Mesendoderm (in vitro differentiated cells): ENCODE measurements at regions not wholly inside any gene's neighbourhood (a gene's known extent, or its start where the extent isn't known, plus 50 kb on each side); places are given as distances from the start of the nearest gene placed in this dataset.

ENCODE experiments used
- DNase-seq: peaks from one replicate; pipeline ENCODE4 v3.0.0; 2013
- H2AK5ac ChIP-seq: 2 replicates; pipeline ENCODE4 v1.6.1; 2013; ENCODE audit warnings: low read length, inconsistent platforms
- H2BK120ac ChIP-seq: 2 replicates; pipeline ENCODE4 v1.6.1; 2013; ENCODE audit warnings: low read depth, mild to moderate bottlenecking, low read length, moderate library complexity, mixed read lengths
- H2BK15ac ChIP-seq: replicated peaks from 2 replicates; pipeline ENCODE4 v1.6.1; 2013; ENCODE audit warnings: low read depth, mild to moderate bottlenecking, moderate library complexity
- H2BK5ac ChIP-seq: 2 replicates; pipeline ENCODE4 v1.6.1; 2013; ENCODE audit warnings: low read length, inconsistent platforms
- H3K18ac ChIP-seq: 2 replicates; pipeline ENCODE4 v1.6.1; 2013; ENCODE audit warnings: mild to moderate bottlenecking, low read length, mixed read lengths
- H3K23ac ChIP-seq: one replicate; pipeline ENCODE4 v1.6.1; 2013; ENCODE audit warnings: low read length
- H3K27ac ChIP-seq: 2 replicates; pipeline ENCODE4 v1.5.1; 2013; ENCODE audit warnings: low read depth, mild to moderate bottlenecking, inconsistent platforms, low read length, moderate library complexity
- H3K27me3 ChIP-seq: 2 replicates; pipeline ENCODE4 v1.6.1; 2013; ENCODE audit warnings: low read length, control low read depth, mild to moderate bottlenecking, inconsistent platforms; ENCODE audit not compliant: insufficient read depth, poor library complexity
- H3K36me3 ChIP-seq: 2 replicates; pipeline ENCODE4 v1.6.1; 2013; ENCODE audit warnings: low read length, inconsistent platforms; ENCODE audit not compliant: control insufficient read depth, insufficient read depth
- H3K4ac ChIP-seq: one replicate; pipeline ENCODE4 v1.6.1; 2013; ENCODE audit warnings: low read depth, mild to moderate bottlenecking, low read length, moderate library complexity
- H3K4me1 ChIP-seq: 2 replicates; pipeline ENCODE4 v1.6.1; 2013; ENCODE audit warnings: low read depth, low read length, inconsistent platforms; ENCODE audit not compliant: control insufficient read depth
- H3K4me2 ChIP-seq: 2 replicates; pipeline ENCODE4 v1.6.1; 2013; ENCODE audit warnings: low read length
- H3K4me3 ChIP-seq: 2 replicates; pipeline ENCODE4 v1.5.1; 2013; ENCODE audit warnings: mild to moderate bottlenecking, low read length
- H3K56ac ChIP-seq: one replicate; pipeline ENCODE4 v1.6.1; 2013; ENCODE audit warnings: low read length
- H3K79me1 ChIP-seq: 2 replicates; pipeline ENCODE4 v1.6.1; 2013; ENCODE audit warnings: low read length, inconsistent platforms
- H3K79me2 ChIP-seq: 2 replicates; pipeline ENCODE4 v1.6.1; 2013; ENCODE audit warnings: mild to moderate bottlenecking, low read length; ENCODE audit not compliant: control insufficient read depth, insufficient read depth
- H3K9ac ChIP-seq: 2 replicates; pipeline ENCODE4 v1.6.1; 2013; ENCODE audit warnings: low read length, inconsistent platforms
- H4K5ac ChIP-seq: one replicate; pipeline ENCODE4 v1.6.1; 2013; ENCODE audit warnings: low read length
- H4K8ac ChIP-seq: one replicate; pipeline ENCODE4 v1.6.1; 2013; ENCODE audit warnings: low read depth, mild to moderate bottlenecking, control low read depth, low read length, moderate library complexity
- WGBS: extraction: QIAGEN DNeasy Blood & Tissue Kit; methylation state at CpG from one replicate; pipeline ENCODE4 v1.1.7; 2013; ENCODE audit warnings: low lambda C conversion rate, missing lambda C conversion rate; ENCODE audit not compliant: insufficient coverage; ENCODE audit errors: extremely low coverage; 5-methylcytosine and 5-hydroxymethylcytosine counted together

DNA sequence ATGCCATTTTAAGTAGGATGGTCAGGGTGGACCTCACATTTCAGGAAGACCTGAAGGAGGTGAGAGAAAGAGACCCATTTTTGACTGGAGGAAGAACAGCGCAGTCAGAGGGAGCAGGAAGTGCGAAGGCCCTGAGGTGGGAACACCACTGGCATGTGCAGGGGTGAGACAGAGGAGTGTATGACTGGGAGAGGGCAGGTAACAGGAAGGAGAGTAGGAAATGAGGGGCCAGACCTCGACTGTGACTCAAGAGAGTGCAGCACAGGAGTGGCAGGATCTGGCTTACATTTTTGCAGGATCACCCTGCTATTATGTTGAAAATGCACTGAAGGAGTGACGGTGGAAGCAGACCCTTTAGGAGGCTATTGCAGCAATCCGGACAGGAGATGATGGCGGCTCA is 117.7 kb upstream of the CDYL start:
- H2BK120ac ChIP-seq = no peak overlapping the region

DNA sequence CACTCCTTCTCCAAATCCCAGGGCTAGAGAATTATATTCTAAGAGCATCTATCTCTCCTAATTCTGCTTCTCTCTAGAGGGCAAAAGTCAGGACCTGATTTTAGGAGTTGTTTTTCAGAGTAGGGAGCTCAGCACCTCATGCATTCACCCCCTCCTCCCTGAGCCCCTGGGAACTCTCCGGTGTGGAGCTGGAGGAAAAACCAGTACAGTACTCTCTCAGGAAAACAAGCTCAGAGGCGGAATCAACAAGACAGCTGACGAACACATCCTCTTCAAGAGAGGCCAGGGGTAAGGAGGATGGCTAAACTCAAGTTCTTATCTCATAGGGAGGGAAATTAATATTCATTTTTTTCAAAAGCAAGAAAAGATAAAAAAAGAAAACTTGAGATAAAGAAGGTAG is 120.1 kb upstream of the CDYL start:
- H3K4me2 ChIP-seq = no peak overlapping the region
- H3K23ac ChIP-seq = no peak overlapping the region
- H3K36me3 ChIP-seq = no peaks in the 10 kb centered on the region
- no peak overlapping the region for H2BK120ac ChIP-seq
- H3K56ac ChIP-seq = no peak overlapping the region
- WGBS = no CpG with 5 or more reads among the region's 3 CpGs
- H3K4me3 ChIP-seq = no peak overlapping the region
- no peaks in the 10 kb centered on the region for H3K27me3 ChIP-seq
- no peak overlapping the region for H4K5ac ChIP-seq
- H3K9ac ChIP-seq = no peak overlapping the region
- no peak overlapping the region for H3K18ac ChIP-seq
- no peaks in the 10 kb centered on the region for H3K79me1 ChIP-seq
- H2BK15ac ChIP-seq = no peak overlapping the region
- no peaks in the 10 kb centered on the region for H3K79me2 ChIP-seq
- no peak overlapping the region for H3K27ac ChIP-seq
- no peak overlapping the region for H4K8ac ChIP-seq
- no peak overlapping the region for H2BK5ac ChIP-seq
- H3K4ac ChIP-seq = no peak overlapping the region
- H3K4me1 ChIP-seq = peaks cover 3% of the 10 kb centered on the region
- H2AK5ac ChIP-seq = no peak overlapping the region
- no peak for DNase-seq

More for the DNA sequence above, 117.7 kb upstream of the CDYL start:
- no peak overlapping the region for H3K9ac ChIP-seq
- WGBS = no CpG with 5 or more reads among the region's 6 CpGs
- no peak overlapping the region for H3K4me3 ChIP-seq
- H3K27ac ChIP-seq = no peak overlapping the region
- no peak overlapping the region for H3K23ac ChIP-seq
- no peak overlapping the region for H3K56ac ChIP-seq
- H4K5ac ChIP-seq = no peak overlapping the region
- H4K8ac ChIP-seq = no peak overlapping the region
- H2BK15ac ChIP-seq = no peak overlapping the region
- H3K4me1 ChIP-seq = peaks cover 3% of the 10 kb centered on the region
- no peak overlapping the region for H2BK5ac ChIP-seq
- H3K4me2 ChIP-seq = no peak overlapping the region
- no peaks in the 10 kb centered on the region for H3K79me1 ChIP-seq
- H3K36me3 ChIP-seq = no peaks in the 10 kb centered on the region
- no peak overlapping the region for H2AK5ac ChIP-seq
- H3K18ac ChIP-seq = no peak overlapping the region
- H3K27me3 ChIP-seq = no peaks in the 10 kb centered on the region
- no peaks in the 10 kb centered on the region for H3K79me2 ChIP-seq
- no peak overlapping the region for H3K4ac ChIP-seq
- no peak for DNase-seq

DNA sequence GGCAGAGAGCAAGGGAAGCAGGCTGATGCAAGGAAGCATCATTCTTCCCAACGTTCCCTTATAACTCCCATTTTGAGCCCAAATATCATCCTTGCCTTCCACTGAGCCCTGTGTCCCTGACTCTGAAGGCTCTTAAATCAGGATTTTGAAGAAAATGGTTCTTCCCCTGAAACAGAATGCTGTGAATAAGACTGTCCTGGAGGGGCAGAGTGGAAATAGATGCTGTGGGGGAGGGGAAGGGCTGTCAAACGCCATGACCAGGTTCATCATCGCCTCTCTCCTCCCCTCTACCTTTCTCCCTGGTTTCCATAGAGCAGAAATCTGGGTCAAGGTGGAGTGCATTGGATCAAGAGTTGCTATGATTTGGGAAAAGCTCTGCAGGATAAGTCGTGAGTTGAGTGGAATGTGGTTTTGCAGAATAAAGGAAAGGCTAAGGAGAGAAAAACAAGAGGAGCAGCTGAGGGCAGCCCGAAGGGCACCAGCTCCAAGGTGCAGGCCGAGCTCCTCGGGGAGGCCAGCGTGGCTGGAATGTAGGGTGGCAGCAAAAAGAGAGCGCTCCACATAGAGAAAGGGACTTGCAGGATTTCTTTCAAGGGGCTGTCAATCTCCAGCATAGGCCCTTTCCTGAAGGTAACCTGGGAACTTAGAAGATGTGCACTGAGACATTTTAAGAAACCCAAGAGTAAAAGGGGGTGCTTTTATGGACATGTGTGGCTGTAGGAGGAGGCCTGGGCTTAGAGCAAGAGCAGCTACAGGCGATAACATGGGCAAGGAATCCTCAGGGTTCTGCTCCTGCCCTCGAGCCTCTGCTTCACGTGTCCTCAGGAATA is 120.8 kb upstream of the CDYL start:
- H3K4me1 ChIP-seq = peaks cover 3% of the 10 kb centered on the region
- H3K9ac ChIP-seq = no peak overlapping the region
- H3K18ac ChIP-seq = no peak overlapping the region
- H2AK5ac ChIP-seq = no peak overlapping the region
- no peak overlapping the region for H3K23ac ChIP-seq
- no peak overlapping the region for H3K4me3 ChIP-seq
- DNase-seq = no peak
- no CpG with 5 or more reads among the region's 12 CpGs for whole genome bisulfite sequencing
- H3K4me2 ChIP-seq = no peak overlapping the region
- H3K36me3 ChIP-seq = no peaks in the 10 kb centered on the region
- no peak overlapping the region for H2BK15ac ChIP-seq
- H3K79me1 ChIP-seq = no peaks in the 10 kb centered on the region
- H3K56ac ChIP-seq = no peak overlapping the region
- no peak overlapping the region for H4K5ac ChIP-seq
- no peak overlapping the region for H3K4ac ChIP-seq
- no peak overlapping the region for H2BK5ac ChIP-seq
- no peaks in the 10 kb centered on the region for H3K27me3 ChIP-seq
- H2BK120ac ChIP-seq = no peak overlapping the region
- no peak overlapping the region for H3K27ac ChIP-seq
- H4K8ac ChIP-seq = no peak overlapping the region
- no peaks in the 10 kb centered on the region for H3K79me2 ChIP-seq

DNA sequence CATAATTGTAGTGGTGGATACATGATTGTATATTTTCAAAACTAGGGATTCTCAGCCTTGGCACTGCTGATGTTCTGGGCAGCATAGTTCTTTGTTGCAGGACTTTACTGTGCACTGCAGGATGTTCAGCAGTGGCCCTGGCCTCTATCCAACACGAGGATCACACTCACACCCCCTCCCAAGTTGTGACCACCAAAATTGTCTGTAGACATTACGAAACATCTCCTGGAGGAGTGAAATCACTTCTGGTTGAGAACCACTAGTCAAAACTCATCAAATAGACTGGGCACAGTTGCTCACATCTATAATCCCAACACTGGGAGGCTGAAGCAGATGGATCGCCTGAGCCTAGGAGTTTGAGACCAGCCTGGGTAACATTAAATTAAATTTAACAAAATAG is 123.1 kb upstream of the CDYL start:
- no peak overlapping the region for H2BK120ac ChIP-seq
- H3K27ac ChIP-seq = no peak overlapping the region
- H3K4ac ChIP-seq = no peak overlapping the region
- no peak overlapping the region for H4K8ac ChIP-seq
- H3K36me3 ChIP-seq = no peaks in the 10 kb centered on the region
- no peak overlapping the region for H3K9ac ChIP-seq
- no peak overlapping the region for H4K5ac ChIP-seq
- no peak overlapping the region for H3K4me2 ChIP-seq
- H3K4me3 ChIP-seq = no peak overlapping the region
- peaks cover 3% of the 10 kb centered on the region for H3K4me1 ChIP-seq
- no peaks in the 10 kb centered on the region for H3K27me3 ChIP-seq
- H3K79me2 ChIP-seq = no peaks in the 10 kb centered on the region
- no peak overlapping the region for H3K56ac ChIP-seq
- no peak overlapping the region for H2BK5ac ChIP-seq
- no peak for DNase-seq
- no peaks in the 10 kb centered on the region for H3K79me1 ChIP-seq
- no peak overlapping the region for H3K18ac ChIP-seq
- no peak overlapping the region for H3K23ac ChIP-seq
- H2BK15ac ChIP-seq = no peak overlapping the region
- no CpG with 5 or more reads among the region's 3 CpGs for WGBS
- H2AK5ac ChIP-seq = no peak overlapping the region

DNA sequence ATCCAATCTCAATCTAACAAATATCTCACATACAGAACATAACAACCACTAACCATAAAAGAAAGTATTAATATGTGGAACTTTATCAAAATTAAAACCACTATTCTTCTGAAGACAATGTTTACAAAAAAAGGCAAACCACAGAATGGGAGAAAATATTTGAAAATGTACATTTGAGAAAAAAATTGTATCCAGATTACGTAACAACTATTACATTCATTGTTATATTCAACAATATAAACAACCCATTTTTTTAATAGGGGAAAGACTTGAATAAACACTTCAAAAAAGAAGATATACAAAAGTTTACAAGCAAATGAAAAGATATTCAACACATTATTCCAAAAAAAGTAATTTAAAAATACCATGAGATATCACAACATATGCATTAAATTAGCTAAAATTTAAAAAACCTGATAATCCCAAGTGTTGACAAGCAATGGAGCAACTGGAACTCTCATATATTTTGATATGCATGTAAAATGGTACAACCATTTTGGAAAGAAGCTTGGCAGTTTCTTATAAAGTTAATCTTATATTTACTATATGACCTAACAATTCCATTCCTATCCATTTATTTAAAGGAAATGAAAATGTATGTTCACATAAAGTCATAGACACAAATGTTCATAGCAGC is 124.3 kb upstream of the CDYL start:
- no peaks in the 10 kb centered on the region for H3K79me1 ChIP-seq
- H3K79me2 ChIP-seq = no peaks in the 10 kb centered on the region
- no peak overlapping the region for H2AK5ac ChIP-seq
- H3K4ac ChIP-seq = no peak overlapping the region
- peaks cover 3% of the 10 kb centered on the region for H3K4me1 ChIP-seq
- no peak overlapping the region for H3K4me2 ChIP-seq
- no peaks in the 10 kb centered on the region for H3K36me3 ChIP-seq
- H4K8ac ChIP-seq = no peak overlapping the region
- DNase-seq = no peak
- H3K27ac ChIP-seq = no peak overlapping the region
- H3K23ac ChIP-seq = no peak overlapping the region
- no peak overlapping the region for H2BK15ac ChIP-seq
- H3K56ac ChIP-seq = no peak overlapping the region
- H3K9ac ChIP-seq = no peak overlapping the region
- H2BK120ac ChIP-seq = no peak overlapping the region
- H2BK5ac ChIP-seq = no peak overlapping the region
- H4K5ac ChIP-seq = no peak overlapping the region
- no peak overlapping the region for H3K4me3 ChIP-seq
- WGBS = no CpG with 5 or more reads among the region's 1 CpG
- no peak overlapping the region for H3K18ac ChIP-seq
- H3K27me3 ChIP-seq = no peaks in the 10 kb centered on the region
